ENCODE measurements at regions not wholly inside any gene's neighbourhood (a gene's known extent, or its start where the extent isn't known, plus 50 kb on each side); places are given as distances from the start of the nearest gene placed in this dataset.
"Not testable (repeated sequence)": the region's sequence is repeated elsewhere in the genome, so short reads cannot be mapped to it uniquely, and the experiment has no call there.

- ChIA-PET CTCF (no interaction called here), POLR2A (no interaction called here)
- no peaks in the 10 kb centered on the region for H3K27me3 Mint-ChIP-seq
- Histone ChIP-seq H3K4me3 (ENCODE audit: control insufficient read depth in 1 of 2, extremely low read depth in 1 of 2, low read length in 1 of 2) (no peak overlapping the region), H3K36me3 (ENCODE audit: control insufficient read depth in 2 of 2, extremely low read depth in 1 of 2, insufficient read depth in 1 of 2, low read length in 1 of 2) (no peaks in the 10 kb centered on the region), H3K27me3 (replicated peaks in 1 of 2; ENCODE audit: control insufficient read depth in 2 of 2, extremely low read depth in 1 of 2, insufficient read depth in 2 of 2, low read length in 1 of 2) (peaks cover 0 to 2% of the 10 kb centered on the region in 2 experiments), H3K27ac (ENCODE audit: low read length) (no peak overlapping the region), H3K4me1 (ENCODE audit: control insufficient read depth in 1 of 2, extremely low read depth in 1 of 2, insufficient read depth in 2 of 2, low read length in 2 of 2) (no peaks in the 10 kb centered on the region), H3K9me3 (no peaks in the 10 kb centered on the region)
- H3K9me3 Mint-ChIP-seq: no peaks in the 10 kb centered on the region
- DNase-seq (no peak), ATAC-seq (replicated peaks in 1 of 4) (no peak)
- H3K4me3 Mint-ChIP-seq: no peak overlapping the region
- H3K4me1 Mint-ChIP-seq: no peaks in the 10 kb centered on the region
- H3K27ac Mint-ChIP-seq: no peak overlapping the region
- no CpG with 5 or more reads among the region's 1 CpG for WGBS (ENCODE audit: insufficient coverage)
- peaks cover 12% of the 10 kb centered on the region for H3K36me3 Mint-ChIP-seq
These were observed 121.0 kb upstream of the CCDC180 start for GRCh38 chr9:97186493-97186892.

- H3K27me3 ChIP-seq (replicated peaks in 1 of 2; ENCODE audit: control insufficient read depth in 2 of 2, extremely low read depth in 1 of 2, insufficient read depth in 2 of 2, low read length in 1 of 2); H3K9me3 ChIP-seq; H3K4me3 ChIP-seq (ENCODE audit: control insufficient read depth in 1 of 2, extremely low read depth in 1 of 2, low read length in 1 of 2); H3K36me3 ChIP-seq (ENCODE audit: control insufficient read depth in 2 of 2, extremely low read depth in 1 of 2, insufficient read depth in 1 of 2, low read length in 1 of 2); H3K4me1 Mint-ChIP-seq; H3K9me3 Mint-ChIP-seq; H3K27me3 Mint-ChIP-seq; ATAC-seq (replicated peaks in 1 of 4); H3K27ac Mint-ChIP-seq; H3K4me1 ChIP-seq (ENCODE audit: control insufficient read depth in 1 of 2, extremely low read depth in 1 of 2, insufficient read depth in 2 of 2, low read length in 2 of 2); CTCF ChIA-PET; H3K27ac ChIP-seq (ENCODE audit: low read length); DNase-seq; POLR2A ChIA-PET; H3K4me3 Mint-ChIP-seq: not testable (repeated sequence)
- peaks cover 17% of the 10 kb centered on the region for H3K36me3 Mint-ChIP-seq
- WGBS (ENCODE audit: insufficient coverage): no CpG with 5 or more reads among the region's 2 CpGs
These were observed 124.9 kb upstream of the CCDC180 start for GRCh38 chr9:97182532-97182931.

- DNase-seq: no peak
- no peak overlapping the region for H3K4me3 ChIP-seq (ENCODE audit: control insufficient read depth in 1 of 2, extremely low read depth in 1 of 2, low read length in 1 of 2)
- H3K9me3 Mint-ChIP-seq: peaks cover 0 to under 1% (median 0%) of the 10 kb centered on the region in 3 donors
- no peak overlapping the region for H3K27ac Mint-ChIP-seq
- CTCF ChIA-PET: no interaction called here
- H3K4me1 Mint-ChIP-seq: no peaks in the 10 kb centered on the region
- no peak overlapping the region for H3K27ac ChIP-seq (ENCODE audit: low read length)
- no peaks in the 10 kb centered on the region for H3K36me3 ChIP-seq (ENCODE audit: control insufficient read depth in 2 of 2, extremely low read depth in 1 of 2, insufficient read depth in 1 of 2, low read length in 1 of 2)
- H3K27me3 ChIP-seq (replicated peaks in 1 of 2; ENCODE audit: control insufficient read depth in 2 of 2, extremely low read depth in 1 of 2, insufficient read depth in 2 of 2, low read length in 1 of 2): no peaks in the 10 kb centered on the region
- H3K9me3 ChIP-seq: no peaks in the 10 kb centered on the region
- POLR2A ChIA-PET: no interaction called here
- ATAC-seq (replicated peaks in 1 of 4): no peak
- H3K27me3 Mint-ChIP-seq: no peaks in the 10 kb centered on the region
- H3K4me3 Mint-ChIP-seq: no peak overlapping the region
- H3K36me3 Mint-ChIP-seq: peaks cover 10% of the 10 kb centered on the region
- no peaks in the 10 kb centered on the region for H3K4me1 ChIP-seq (ENCODE audit: control insufficient read depth in 1 of 2, extremely low read depth in 1 of 2, insufficient read depth in 2 of 2, low read length in 2 of 2)
These were observed 127.8 kb upstream of the CCDC180 start for GRCh38 chr9:97179616-97180015.

GRCh38 chr9:97176206-97176605, 131.3 kb upstream of the CCDC180 start:
- Mint-ChIP-seq H3K9me3 (peaks cover 7 to 10% (median 7%) of the 10 kb centered on the region in 3 donors), H3K4me3 (no peak overlapping the region), H3K27ac (no peak overlapping the region), H3K36me3 (peaks cover 19% of the 10 kb centered on the region), H3K4me1 (no peaks in the 10 kb centered on the region), H3K27me3 (no peaks in the 10 kb centered on the region)
- Histone ChIP-seq H3K4me3 (ENCODE audit: control insufficient read depth in 1 of 2, extremely low read depth in 1 of 2, low read length in 1 of 2) (no peak overlapping the region), H3K27ac (ENCODE audit: low read length) (no peak overlapping the region), H3K27me3 (replicated peaks in 1 of 2; ENCODE audit: control insufficient read depth in 2 of 2, extremely low read depth in 1 of 2, insufficient read depth in 2 of 2, low read length in 1 of 2) (peaks cover 0 to 2% of the 10 kb centered on the region in 2 experiments), H3K9me3 (no peaks in the 10 kb centered on the region), H3K4me1 (ENCODE audit: control insufficient read depth in 1 of 2, extremely low read depth in 1 of 2, insufficient read depth in 2 of 2, low read length in 2 of 2) (no peaks in the 10 kb centered on the region), H3K36me3 (ENCODE audit: control insufficient read depth in 2 of 2, extremely low read depth in 1 of 2, insufficient read depth in 1 of 2, low read length in 1 of 2) (no peaks in the 10 kb centered on the region)
- POLR2A ChIA-PET: no interaction called here
- ATAC-seq (replicated peaks in 1 of 4): no peak
- WGBS (ENCODE audit: insufficient coverage): 89% methylated on average over 5 of the region's 5 CpGs
- no peak for DNase-seq
- CTCF ChIA-PET: no interaction called here

GRCh38 chr9:97168174-97168573, 129.2 kb upstream of the CTSV start:
- H3K9me3 Mint-ChIP-seq; H3K4me3 ChIP-seq (ENCODE audit: control insufficient read depth in 1 of 2, extremely low read depth in 1 of 2, low read length in 1 of 2); H3K27me3 ChIP-seq (replicated peaks in 1 of 2; ENCODE audit: control insufficient read depth in 2 of 2, extremely low read depth in 1 of 2, insufficient read depth in 2 of 2, low read length in 1 of 2); H3K27ac Mint-ChIP-seq; ATAC-seq (replicated peaks in 1 of 4); H3K36me3 Mint-ChIP-seq; H3K4me1 ChIP-seq (ENCODE audit: control insufficient read depth in 1 of 2, extremely low read depth in 1 of 2, insufficient read depth in 2 of 2, low read length in 2 of 2); CTCF ChIA-PET; DNase-seq; H3K4me1 Mint-ChIP-seq; H3K27ac ChIP-seq (ENCODE audit: low read length); POLR2A ChIA-PET; H3K9me3 ChIP-seq; H3K27me3 Mint-ChIP-seq; H3K4me3 Mint-ChIP-seq; H3K36me3 ChIP-seq (ENCODE audit: control insufficient read depth in 2 of 2, extremely low read depth in 1 of 2, insufficient read depth in 1 of 2, low read length in 1 of 2): not testable (repeated sequence)

GRCh38 chr9:97166496-97167138, 127.7 kb upstream of the CTSV start:
- H3K4me3 ChIP-seq (ENCODE audit: control insufficient read depth in 1 of 2, extremely low read depth in 1 of 2, low read length in 1 of 2); H3K4me1 ChIP-seq (ENCODE audit: control insufficient read depth in 1 of 2, extremely low read depth in 1 of 2, insufficient read depth in 2 of 2, low read length in 2 of 2); H3K9me3 ChIP-seq; H3K27ac Mint-ChIP-seq; POLR2A ChIA-PET; H3K27me3 Mint-ChIP-seq; H3K36me3 ChIP-seq (ENCODE audit: control insufficient read depth in 2 of 2, extremely low read depth in 1 of 2, insufficient read depth in 1 of 2, low read length in 1 of 2); ATAC-seq (replicated peaks in 1 of 4); H3K9me3 Mint-ChIP-seq; H3K36me3 Mint-ChIP-seq; H3K27ac ChIP-seq (ENCODE audit: low read length); H3K4me1 Mint-ChIP-seq; DNase-seq; H3K4me3 Mint-ChIP-seq; H3K27me3 ChIP-seq (replicated peaks in 1 of 2; ENCODE audit: control insufficient read depth in 2 of 2, extremely low read depth in 1 of 2, insufficient read depth in 2 of 2, low read length in 1 of 2); CTCF ChIA-PET: not testable (repeated sequence)

GRCh38 chr9:97160255-97160654, 121.3 kb upstream of the CTSV start:
- H3K36me3 Mint-ChIP-seq: peaks cover 12% of the 10 kb centered on the region
- H3K4me3 ChIP-seq (ENCODE audit: control insufficient read depth in 1 of 2, extremely low read depth in 1 of 2, low read length in 1 of 2): no peak overlapping the region
- H3K36me3 ChIP-seq (ENCODE audit: control insufficient read depth in 2 of 2, extremely low read depth in 1 of 2, insufficient read depth in 1 of 2, low read length in 1 of 2): no peaks in the 10 kb centered on the region
- no peak overlapping the region for H3K27ac Mint-ChIP-seq
- H3K4me3 Mint-ChIP-seq: no peak overlapping the region
- H3K9me3 ChIP-seq: no peaks in the 10 kb centered on the region
- H3K4me1 Mint-ChIP-seq: no peaks in the 10 kb centered on the region
- ChIA-PET CTCF (no interaction called here), POLR2A (no interaction called here)
- H3K27me3 ChIP-seq (replicated peaks in 1 of 2; ENCODE audit: control insufficient read depth in 2 of 2, extremely low read depth in 1 of 2, insufficient read depth in 2 of 2, low read length in 1 of 2): no peaks in the 10 kb centered on the region
- DNase-seq: no peak
- H3K27me3 Mint-ChIP-seq: peaks cover 0 to 3% of the 10 kb centered on the region in 2 donors
- no peaks in the 10 kb centered on the region for H3K9me3 Mint-ChIP-seq
- H3K27ac ChIP-seq (ENCODE audit: low read length): no peak overlapping the region
- WGBS (ENCODE audit: insufficient coverage): no CpG with 5 or more reads among the region's 1 CpG
- no peak for ATAC-seq (replicated peaks in 1 of 4)
- no peaks in the 10 kb centered on the region for H3K4me1 ChIP-seq (ENCODE audit: control insufficient read depth in 1 of 2, extremely low read depth in 1 of 2, insufficient read depth in 2 of 2, low read length in 2 of 2)

Data from T-cell (primary cell).